ENCODE measurements at regions not wholly inside any gene's neighbourhood (a gene's known extent, or its start where the extent isn't known, plus 50 kb on each side); places are given as distances from the start of the nearest gene placed in this dataset.
"Not testable (repeated sequence)": the region's sequence is repeated elsewhere in the genome, so short reads cannot be mapped to it uniquely, and the experiment has no call there.

GRCh38 chr5:18653216-18653752 lies 1019.0 kb downstream of the TAF11L14 start:
- Mint-ChIP-seq H3K9me3 (ENCODE audit: unreplicated experiment) (no peaks in the 10 kb centered on the region), H3K4me1 (ENCODE audit: low read depth, unreplicated experiment) (no peaks in the 10 kb centered on the region), H3K27ac (ENCODE audit: unreplicated experiment) (no peak overlapping the region), H3K27me3 (ENCODE audit: unreplicated experiment) (no peaks in the 10 kb centered on the region), H3K4me3 (ENCODE audit: unreplicated experiment) (no peak overlapping the region), H3K36me3 (ENCODE audit: unreplicated experiment) (peaks cover 5% of the 10 kb centered on the region)
- TF ChIP-seq, protein P1, sequence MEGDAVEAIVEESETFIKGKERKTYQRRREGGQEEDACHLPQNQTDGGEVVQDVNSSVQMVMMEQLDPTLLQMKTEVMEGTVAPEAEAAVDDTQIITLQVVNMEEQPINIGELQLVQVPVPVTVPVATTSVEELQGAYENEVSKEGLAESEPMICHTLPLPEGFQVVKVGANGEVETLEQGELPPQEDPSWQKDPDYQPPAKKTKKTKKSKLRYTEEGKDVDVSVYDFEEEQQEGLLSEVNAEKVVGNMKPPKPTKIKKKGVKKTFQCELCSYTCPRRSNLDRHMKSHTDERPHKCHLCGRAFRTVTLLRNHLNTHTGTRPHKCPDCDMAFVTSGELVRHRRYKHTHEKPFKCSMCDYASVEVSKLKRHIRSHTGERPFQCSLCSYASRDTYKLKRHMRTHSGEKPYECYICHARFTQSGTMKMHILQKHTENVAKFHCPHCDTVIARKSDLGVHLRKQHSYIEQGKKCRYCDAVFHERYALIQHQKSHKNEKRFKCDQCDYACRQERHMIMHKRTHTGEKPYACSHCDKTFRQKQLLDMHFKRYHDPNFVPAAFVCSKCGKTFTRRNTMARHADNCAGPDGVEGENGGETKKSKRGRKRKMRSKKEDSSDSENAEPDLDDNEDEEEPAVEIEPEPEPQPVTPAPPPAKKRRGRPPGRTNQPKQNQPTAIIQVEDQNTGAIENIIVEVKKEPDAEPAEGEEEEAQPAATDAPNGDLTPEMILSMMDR (IDR thresholded peaks at IDR 0.05; ENCODE audit: partially characterized antibody, unreplicated experiment): no peak
- no peak for DNase-seq

DNA sequence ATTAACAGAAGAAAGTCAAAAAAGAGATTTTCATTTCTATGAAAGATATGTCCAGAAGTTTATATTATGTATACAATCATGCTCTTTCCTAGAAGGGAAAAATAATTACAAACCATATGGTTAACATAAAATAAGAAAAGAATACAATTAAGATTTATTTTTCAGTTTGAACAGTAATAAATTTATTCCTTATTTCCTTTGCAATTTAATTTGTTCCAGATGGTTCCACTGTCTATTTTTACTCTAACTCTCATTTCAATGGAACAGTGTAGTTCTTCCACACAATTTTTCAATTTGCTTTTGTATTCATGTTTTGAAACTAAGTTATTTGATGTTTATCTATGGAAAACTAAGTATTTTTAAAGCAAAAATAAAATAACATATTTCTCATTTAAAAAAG lies 1026.3 kb downstream of the TAF11L14 start:
- H3K4me3 Mint-ChIP-seq (ENCODE audit: unreplicated experiment): no peak overlapping the region
- no peaks in the 10 kb centered on the region for H3K4me1 Mint-ChIP-seq (ENCODE audit: low read depth, unreplicated experiment)
- TF ChIP-seq, protein P1 (IDR thresholded peaks at IDR 0.05; ENCODE audit: partially characterized antibody, unreplicated experiment): no peak
- no peaks in the 10 kb centered on the region for H3K36me3 Mint-ChIP-seq (ENCODE audit: unreplicated experiment)
- no peaks in the 10 kb centered on the region for H3K27me3 Mint-ChIP-seq (ENCODE audit: unreplicated experiment)
- DNase-seq: no peak
- H3K27ac Mint-ChIP-seq (ENCODE audit: unreplicated experiment): no peak overlapping the region
- H3K9me3 Mint-ChIP-seq (ENCODE audit: unreplicated experiment): no peaks in the 10 kb centered on the region

DNA sequence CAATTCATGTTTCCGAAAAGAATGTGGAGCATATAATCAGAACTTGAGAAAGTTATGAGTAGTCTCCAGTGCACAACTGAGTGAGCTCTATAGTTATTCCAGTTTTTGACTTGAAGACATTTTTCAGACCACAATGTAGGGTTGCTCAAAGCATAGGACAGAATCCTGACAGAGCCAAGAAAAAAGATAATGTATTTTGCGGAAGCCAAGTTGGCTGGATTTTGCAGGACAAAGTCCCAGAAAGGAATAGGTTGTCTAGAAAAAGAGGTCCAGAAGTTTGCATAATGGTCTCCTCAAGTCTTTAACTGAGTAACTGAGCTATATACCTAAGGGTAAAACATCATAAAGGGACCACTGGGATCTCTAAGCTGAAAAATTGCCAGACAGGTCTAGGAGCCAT lies 1028.0 kb downstream of the TAF11L14 start:
- no peak overlapping the region for H3K4me3 Mint-ChIP-seq (ENCODE audit: unreplicated experiment)
- DNase-seq: no peak
- TF ChIP-seq, protein P1 (IDR thresholded peaks at IDR 0.05; ENCODE audit: partially characterized antibody, unreplicated experiment): no peak
- no peak overlapping the region for H3K27ac Mint-ChIP-seq (ENCODE audit: unreplicated experiment)
- H3K36me3 Mint-ChIP-seq (ENCODE audit: unreplicated experiment): no peaks in the 10 kb centered on the region
- no peaks in the 10 kb centered on the region for H3K4me1 Mint-ChIP-seq (ENCODE audit: low read depth, unreplicated experiment)
- H3K27me3 Mint-ChIP-seq (ENCODE audit: unreplicated experiment): no peaks in the 10 kb centered on the region
- H3K9me3 Mint-ChIP-seq (ENCODE audit: unreplicated experiment): no peaks in the 10 kb centered on the region

GRCh38 chr5:18674212-18674611 lies 1040.0 kb downstream of the TAF11L14 start:
- not testable (repeated sequence) for H3K27ac Mint-ChIP-seq (ENCODE audit: unreplicated experiment); H3K27me3 Mint-ChIP-seq (ENCODE audit: unreplicated experiment); H3K4me3 Mint-ChIP-seq (ENCODE audit: unreplicated experiment); H3K36me3 Mint-ChIP-seq (ENCODE audit: unreplicated experiment); H3K9me3 Mint-ChIP-seq (ENCODE audit: unreplicated experiment); H3K4me1 Mint-ChIP-seq (ENCODE audit: low read depth, unreplicated experiment); DNase-seq

GRCh38 chr5:18675041-18675440 lies 1040.8 kb downstream of the TAF11L14 start:
- Mint-ChIP-seq H3K36me3 (ENCODE audit: unreplicated experiment) (no peaks in the 10 kb centered on the region), H3K27me3 (ENCODE audit: unreplicated experiment) (peaks cover 1% of the 10 kb centered on the region), H3K9me3 (ENCODE audit: unreplicated experiment) (peaks cover 3% of the 10 kb centered on the region), H3K4me1 (ENCODE audit: low read depth, unreplicated experiment) (peaks cover 5% of the 10 kb centered on the region), H3K4me3 (ENCODE audit: unreplicated experiment) (no peak overlapping the region), H3K27ac (ENCODE audit: unreplicated experiment) (no peak overlapping the region)
- no peak for DNase-seq
- TF ChIP-seq, protein P1 (IDR thresholded peaks at IDR 0.05; ENCODE audit: partially characterized antibody, unreplicated experiment): no peak

Data from glutamatergic neuron (in vitro differentiated cells).